HG03060 (cell line): ENCODE measurements at regions not wholly inside any gene's neighbourhood (a gene's known extent, or its start where the extent isn't known, plus 50 kb on each side); places are given as distances from the start of the nearest gene placed in this dataset.

ENCODE experiments used
- ATAC-seq: cut with Tn5 transposase; IDR thresholded peaks from one replicate; pipeline ENCODE4 v1.9.1; 2021; ENCODE audit warnings: low read depth, moderate number of reproducible peaks; ENCODE audit not compliant: unreplicated experiment

DNA sequence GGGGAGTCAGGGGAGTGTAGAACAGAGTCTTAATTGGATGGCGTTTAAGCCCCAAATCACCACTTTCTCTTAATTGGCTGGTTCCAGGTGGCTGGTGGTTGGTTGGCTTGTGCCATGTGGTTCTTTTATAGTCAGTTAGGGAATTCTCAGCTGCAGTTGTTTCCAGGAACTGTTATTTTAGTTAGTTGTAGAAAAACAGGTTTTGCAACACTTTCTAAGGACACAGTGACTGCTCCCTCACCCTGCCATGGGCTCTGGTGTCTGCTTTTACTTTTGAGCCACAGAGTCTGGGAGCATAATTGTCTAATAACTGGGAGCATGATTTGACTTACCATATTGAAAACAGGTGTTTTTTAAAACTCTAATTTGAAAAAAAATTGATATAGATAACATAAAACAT, 75.8 kb upstream of the PCDH18 start:
- no peak for ATAC-seq

GRCh38 chr4:137602436-137602835, 70.1 kb upstream of the PCDH18 start:
- ATAC-seq, result no peak

DNA sequence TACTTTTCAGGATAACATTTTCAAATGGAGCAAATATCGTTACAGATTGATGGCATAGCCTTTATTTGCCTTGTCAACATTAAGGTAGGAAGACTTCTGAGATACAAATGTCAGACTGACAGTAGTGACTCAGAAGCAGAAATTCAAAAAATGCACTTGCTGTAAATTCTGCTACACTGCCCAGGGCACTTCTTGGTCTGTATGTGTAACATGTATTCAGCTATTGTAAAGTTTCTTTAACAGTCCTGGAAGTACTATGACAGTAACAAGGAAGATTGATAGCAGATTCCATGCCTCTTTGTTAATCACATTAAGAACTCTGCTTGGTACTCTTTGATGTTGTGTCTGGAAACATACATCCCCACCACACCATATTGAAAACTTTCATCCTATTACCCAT, 69.6 kb upstream of the PCDH18 start:
- ATAC-seq, result no peak

DNA sequence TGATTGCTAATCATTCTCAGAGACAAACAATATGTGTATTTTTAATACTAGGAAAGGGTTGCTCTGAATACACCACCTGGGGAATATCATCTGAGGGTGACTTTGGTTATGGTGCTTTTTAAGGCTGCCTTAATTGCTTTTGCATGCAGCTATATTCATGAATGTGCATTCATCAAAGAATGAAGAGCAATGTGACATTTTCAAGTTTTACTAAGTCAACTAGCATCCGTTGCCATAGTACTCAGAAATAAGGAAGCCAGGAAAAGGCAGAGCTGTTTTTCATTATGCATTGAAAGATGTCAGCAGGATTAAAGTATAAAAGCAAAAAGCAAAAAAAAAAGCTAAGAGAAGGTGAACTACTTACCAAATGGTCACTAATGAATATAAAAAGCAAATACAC, 67.4 kb upstream of the PCDH18 start:
- ATAC-seq, result no peak

GRCh38 chr4:137597752-137598430, 65.6 kb upstream of the PCDH18 start:
- no peak for ATAC-seq

- ATAC-seq, result no peak
Measured at GRCh38 chr4:137587796-137588195, 55.5 kb upstream of the PCDH18 start.

GRCh38 chr4:137583671-137584070, 51.4 kb upstream of the PCDH18 start:
- no peak for ATAC-seq
